Upper lobe of left lung (tissue), 4 donors: ENCODE measurements at regions not wholly inside any gene's neighbourhood (a gene's known extent, or its start where the extent isn't known, plus 50 kb on each side); places are given as distances from the start of the nearest gene placed in this dataset.

ENCODE experiments used
- EP300 ChIP-seq, 4 donors: sonication (generic); formaldehyde crosslinking; IDR thresholded peaks; one replicate each; pipeline ENCODE4 v1.5.1; 2017; ENCODE audit warnings: antibody characterized with exemption in 4 of 4, control low read depth in 2 of 4
- POLR2AphosphoS5 ChIP-seq, 2 donors: sonication (generic); formaldehyde crosslinking; IDR thresholded peaks; one replicate each; pipeline ENCODE4 v1.5.1; 2017; ENCODE audit warnings: antibody characterized with exemption in 2 of 2

GRCh38 chr11:112770487-112770886, 190.7 kb upstream of the NCAM1 start:
- TF ChIP-seq POLR2AphosphoS5 (IDR thresholded peaks at IDR 0.05) (no peak), EP300 (IDR thresholded peaks at IDR 0.05) (no peak)
